K562 (cell line): ENCODE measurements at regions not wholly inside any gene's neighbourhood (a gene's known extent, or its start where the extent isn't known, plus 50 kb on each side); places are given as distances from the start of the nearest gene placed in this dataset.
A peak's percentile ranks its signal among the peaks of the same experiment; 100 is the strongest.

Experiments
- ATAC-seq: fragments of 200-7000 bp; cut with Tn5 transposase; 3 replicates; pipeline ENCODE4 v1.9.1; 2020; ENCODE audit warnings: moderate library complexity
- BruUV-seq: library from RNA; stranded (reverse); fragments of 400-500 nt; replicated peaks from 2 replicates; lab custom pipeline; 2021; lab: Mats Ljungman, UMichigan
- CTCF ChIA-PET: fragments of 300-600 bp; formaldehyde crosslinking; extraction: SDS; loops from one replicate; lab custom pipeline; 2021; ENCODE audit warnings: low intra/inter-chr PET ratio; lab: Yijun Ruan, JAX
- POLR2A ChIA-PET: fragments of 300-600, 350-650 bp; sonication (Branson Sonifier 250); formaldehyde crosslinking; extraction: SDS; loops from one replicate; lab custom pipeline; 2021; ENCODE audit warnings: antibody characterized with exemption, inconsistent platforms; lab: Yijun Ruan, JAX
- DNase-seq, 4 experiments: peaks; one replicate each; pipeline versions ENCODE4 v3.0.0 to v3.0.0-alpha.2; 2011 to 2018; ENCODE audit warnings: low spot score in 3 of 4, mixed read lengths in 3 of 4; ENCODE audit errors: extremely low read depth in 1 of 4
- FAIRE-seq: peaks from 2 replicates; lab custom pipeline; 2011; peaks lifted over from hg19 to GRCh38; lab: Jason Lieb, UNC
- H2AFZ ChIP-seq: 2 replicates; pipeline ENCODE4 v1.6.0; 2011; ENCODE audit warnings: low read depth, low read length, control low read depth, inconsistent platforms
- H3K27ac ChIP-seq: fragments of 200-600 bp; 3 replicates; pipeline ENCODE4 v1.8.0; 2011; ENCODE audit warnings: low read depth, mild to moderate bottlenecking, control low read depth, inconsistent platforms, low read length, moderate library complexity, mixed read lengths; ENCODE audit errors: extremely low read depth
- H3K27me3 ChIP-seq, 2 experiments: fragments of 300-600 bp in 1 of 2; 2 replicates in 1 of 2; 3 replicates in 1 of 2; pipeline versions ENCODE4 v1.6.0 to v1.8.0; 2011; ENCODE audit warnings: inconsistent platforms in 2 of 2, low read length in 2 of 2, mild to moderate bottlenecking in 1 of 2, mixed read lengths in 1 of 2, moderate library complexity in 1 of 2; ENCODE audit not compliant: control insufficient read depth in 2 of 2, insufficient read depth in 2 of 2
- H3K36me3 ChIP-seq: fragments of 300-600 bp; 3 replicates; pipeline ENCODE4 v1.8.0; 2011; ENCODE audit warnings: mild to moderate bottlenecking, low read length, inconsistent platforms; ENCODE audit not compliant: control insufficient read depth, insufficient read depth
- H3K4me1 ChIP-seq, 2 experiments: fragments of 200-600 bp in 1 of 2; replicated peaks in 1 of 2; 2 replicates in 1 of 2; 3 replicates in 1 of 2; pipeline versions ENCODE4 v1.5.1 to v1.8.0; 2011; ENCODE audit warnings: inconsistent platforms in 2 of 2, low read length in 2 of 2, mild to moderate bottlenecking in 1 of 2, mixed read lengths in 1 of 2, moderate library complexity in 1 of 2; ENCODE audit not compliant: control insufficient read depth in 2 of 2, insufficient read depth in 2 of 2
- H3K4me2 ChIP-seq: 2 replicates; pipeline ENCODE4 v1.6.1; 2011; ENCODE audit warnings: low read length, control low read depth, inconsistent platforms, mixed read lengths; ENCODE audit not compliant: insufficient read depth
- H3K4me3 ChIP-seq: fragments of 200-600 bp; sonication (generic), shearing (Covaris generic); 2 replicates; pipeline ENCODE4 v1.5.1; 2016; ENCODE audit warnings: control low read depth, inconsistent platforms
- H3K79me2 ChIP-seq: fragments of 200-600 bp; 3 replicates; pipeline ENCODE4 v1.8.0; 2011; ENCODE audit warnings: low read length, inconsistent platforms; ENCODE audit not compliant: control insufficient read depth, insufficient read depth
- H3K9ac ChIP-seq, 2 experiments: 2 replicates each; pipeline versions ENCODE4 v1.6.0 to v1.6.1; 2011; ENCODE audit warnings: low read depth in 2 of 2, low read length in 2 of 2, control low read depth in 1 of 2, inconsistent platforms in 1 of 2, mild to moderate bottlenecking in 1 of 2, mixed read lengths in 1 of 2; ENCODE audit not compliant: insufficient read depth in 1 of 2
- H3K9me1 ChIP-seq: one replicate; pipeline ENCODE4 v1.6.0; 2011; ENCODE audit warnings: inconsistent platforms, mild to moderate bottlenecking, low read length, moderate library complexity; ENCODE audit not compliant: control insufficient read depth, insufficient read depth
- H3K9me3 ChIP-seq: replicated peaks from 2 replicates; pipeline ENCODE4 v1.5.1; 2011; ENCODE audit warnings: low read depth, low read length, inconsistent platforms; ENCODE audit not compliant: control insufficient read depth, insufficient read depth
- H4K20me1 ChIP-seq: replicated peaks from 2 replicates; pipeline ENCODE4 v1.6.1; 2011; ENCODE audit warnings: low read length, inconsistent platforms, mixed read lengths; ENCODE audit not compliant: control insufficient read depth, insufficient read depth
- ASH1L ChIP-seq: fragments of 450-650 bp; IDR thresholded peaks from 2 replicates; pipeline ENCODE4 v1.6.1; 2018; ENCODE audit warnings: borderline replicate concordance, mild to moderate bottlenecking, low read depth; ENCODE audit not compliant: partially characterized antibody
- BRF2 ChIP-seq: IDR thresholded peaks from 3 replicates; pipeline ENCODE4 v1.6.1; 2011; ENCODE audit warnings: borderline replicate concordance, mild to moderate bottlenecking; ENCODE audit not compliant: insufficient read length, insufficient read depth
- CEBPG ChIP-seq, 3 experiments: fragments of 200-800 bp in 1 of 3; sonication (Bioruptor generic) in 1 of 3; sonication (generic) in 1 of 3; formaldehyde crosslinking in 1 of 3; IDR thresholded peaks in 2 of 3; conservative IDR thresholded peaks in 1 of 3; 2 replicates each; pipeline versions ENCODE4 v1.6.1 to v1.8.0; 2016 to 2022; ENCODE audit warnings: missing compliant biosample characterization in 2 of 3, missing genetic modification characterization in 2 of 3, mild to moderate bottlenecking in 1 of 3, missing genetic modification reagents in 1 of 3
- E2F8 ChIP-seq: fragments of 450-650 bp; IDR thresholded peaks from 2 replicates; pipeline ENCODE4 v1.7.1; 2018; ENCODE audit warnings: mild to moderate bottlenecking, low read depth; ENCODE audit not compliant: partially characterized antibody
- HCFC1 ChIP-seq: IDR thresholded peaks from 2 replicates; pipeline ENCODE4 v1.6.1; 2012; ENCODE audit warnings: low read depth, low read length, improper control_type of control experiment
- HNRNPUL1 ChIP-seq: fragments of 200-400 bp; formaldehyde crosslinking; IDR thresholded peaks from 2 replicates; pipeline ENCODE4 v1.6.1; 2017; ENCODE audit warnings: low read length
- PTRF ChIP-seq: fragments of 450-650 bp; IDR thresholded peaks from 2 replicates; pipeline ENCODE4 v1.6.1; 2016; ENCODE audit warnings: mild to moderate bottlenecking, missing genetic modification characterization, missing compliant biosample characterization
- RAD21 ChIP-seq, 2 experiments: fragments of 250-450 bp in 1 of 2; fragments of 450-650 bp in 1 of 2; sonication (Bioruptor Pico) in 1 of 2; formaldehyde crosslinking in 1 of 2; IDR thresholded peaks in 1 of 2; conservative IDR thresholded peaks in 1 of 2; 2 replicates each; pipeline versions ENCODE4 v1.4.0 to v1.8.0; 2020 to 2022; ENCODE audit warnings: mild to moderate bottlenecking in 2 of 2, moderate library complexity in 1 of 2
- SETDB1 ChIP-seq: IDR thresholded peaks from one replicate; pipeline ENCODE4 v1.6.1; 2012; ENCODE audit warnings: low read length, control low read depth, inconsistent platforms
- SMC3 ChIP-seq: conservative IDR thresholded peaks from 2 replicates; pipeline ENCODE4 v1.6.1; 2011; ENCODE audit warnings: low read depth, low read length, improper control_type of control experiment; ENCODE audit not compliant: insufficient read depth
- SP1 ChIP-seq: sonication (generic); formaldehyde crosslinking; IDR thresholded peaks from 2 replicates; pipeline ENCODE4 v1.8.1; 2022; ENCODE audit warnings: mild to moderate bottlenecking, missing genetic modification reagents
- STAT5A ChIP-seq: IDR thresholded peaks from 2 replicates; pipeline ENCODE4 v1.6.1; 2012; ENCODE audit warnings: low read length, inconsistent platforms, borderline replicate concordance
- TCFL5 ChIP-seq: fragments of 250-450 bp; sonication (Bioruptor Pico); conservative IDR thresholded peaks from 2 replicates; pipeline ENCODE4 v1.6.1; 2021; ENCODE audit warnings: mild to moderate bottlenecking, moderate library complexity, matching md5 sums
- ZBED1 ChIP-seq: IDR thresholded peaks from 2 replicates; pipeline ENCODE4 v1.6.1; 2014
- ZKSCAN3 ChIP-seq: fragments of 250-450 bp; sonication (Bioruptor Pico); IDR thresholded peaks from 2 replicates; pipeline ENCODE4 v1.4.0; 2020
- ZNF311 ChIP-seq: fragments of 250-450 bp; sonication (Bioruptor Pico); IDR thresholded peaks from 2 replicates; pipeline ENCODE4 v1.4.0; 2020; ENCODE audit warnings: mild to moderate bottlenecking, moderate library complexity
- ZNF586 ChIP-seq: fragments of 450-650 bp; formaldehyde crosslinking; conservative IDR thresholded peaks from 2 replicates; pipeline ENCODE4 v1.4.0; 2020; ENCODE audit warnings: mild to moderate bottlenecking, moderate library complexity
- ZNF668 ChIP-seq: fragments of 250-450 bp; sonication (Bioruptor Pico); IDR thresholded peaks from 2 replicates; pipeline ENCODE4 v1.8.0; 2022; ENCODE audit warnings: mild to moderate bottlenecking, inconsistent platforms
- WGBS: fragments of 100-300 bp; shearing (Covaris generic); methylation state at CpG from one replicate; pipeline ENCODE4 v1.1.6; 2016; ENCODE audit warnings: low coverage, mixed read lengths; ENCODE audit not compliant: insufficient coverage; ENCODE audit errors: missing lambda C conversion rate; 5-methylcytosine and 5-hydroxymethylcytosine counted together
- in situ Hi-C: fragments of 300-500 bp; cut with MboI; formaldehyde crosslinking; loops from 4 replicates; pipeline ENCODE4 v1.15.0; 2018; ENCODE audit warnings: inconsistent platforms, mixed read lengths
- intact Hi-C: fragments of 100-400 bp; cut with micrococcal nuclease; formaldehyde crosslinking; loops from 2 replicates; pipeline ENCODE4 v1.14.2; 2022

GRCh38 chr16:54817432-54817831, 113.2 kb upstream of the IRX5 start:
- Histone ChIP-seq H3K4me1 (no peaks in the 10 kb centered on the region), H3K4me3 (no peak overlapping the region), H3K9ac (no peak overlapping the region), H3K27me3 (peaks cover 10 to 32% of the 10 kb centered on the region in 2 experiments; a peak in 4 of 5 replicates), H3K9me1 (no peaks in the 10 kb centered on the region), H3K36me3 (no peaks in the 10 kb centered on the region), H3K27ac (no peak overlapping the region), H3K79me2 (no peaks in the 10 kb centered on the region), H2AFZ (no peak overlapping the region), H3K4me2 (no peak overlapping the region), H3K9me3 (no peaks in the 10 kb centered on the region), H4K20me1 (no peaks in the 10 kb centered on the region; the same call in 1 of the 2 replicates)
- no TSS peak for BruUV-seq
- DNase-seq (peak in 3 of 4 experiments; percentile 10 to 14 (median 11)), FAIRE-seq (no peak), ATAC-seq (peak; percentile 65; the same call in 2 of the 3 replicates)
- CTCF ChIA-PET = interaction anchor here (1.6 kb wide), 1 partner anchor 140 kb away, joined by 8 read pairs; no protein-coding TSS in a partner anchor
- in situ Hi-C loops (no loop called here), intact Hi-C loops (no loop called here)
- 0% methylated on average over 6 of the region's 10 CpGs for WGBS
- POLR2A ChIA-PET = no interaction called here
- TF ChIP-seq ZBED1 = no peak
- no peak for TF ChIP-seq E2F8
- TF ChIP-seq BRF2 = no peak
- TF ChIP-seq ASH1L = no peak
- TF ChIP-seq ZNF311 = no peak
- TF ChIP-seq PTRF = no peak
- no peak for TF ChIP-seq STAT5A
- TF ChIP-seq ZNF668 (CRISPR knock-in tag) = no peak
- no peak for TF ChIP-seq SP1
- TF ChIP-seq HCFC1 = no peak
- TF ChIP-seq SMC3 = peak; percentile 24; the same call in 1 of the 2 replicates
- no peak for TF ChIP-seq TCFL5
- TF ChIP-seq ZKSCAN3 (CRISPR knock-in tag) = no peak
- TF ChIP-seq HNRNPUL1 = no peak
- no peak for TF ChIP-seq SETDB1
- TF ChIP-seq ZNF586 (CRISPR knock-in tag) = no peak
- TF ChIP-seq CEBPG (CRISPR knock-in tag; IDR thresholded peaks at IDR 0.05) = no peak
- no peak for TF ChIP-seq CEBPG (tag; conservative IDR thresholded peaks at IDR 0.05 in 1 of 2, IDR thresholded peaks at IDR 0.05 in 1 of 2)
- peak; percentile 9 to 40; a peak in 2 of 4 replicates for TF ChIP-seq RAD21 (CRISPR knock-in tag; conservative IDR thresholded peaks at IDR 0.05 in 1 of 2, IDR thresholded peaks at IDR 0.05 in 1 of 2)
